B cell (primary cell): ENCODE measurements at regions not wholly inside any gene's neighbourhood (a gene's known extent, or its start where the extent isn't known, plus 50 kb on each side); places are given as distances from the start of the nearest gene placed in this dataset.

ENCODE experiments used
- EZH2 ChIP-seq: IDR thresholded peaks from 2 replicates; pipeline ENCODE4 v1.6.1; 2012; ENCODE audit warnings: borderline replicate concordance, low read depth, mild to moderate bottlenecking, moderate library complexity, low read length; ENCODE audit not compliant: insufficient read depth, poor library complexity, severe bottlenecking
- TF ChIP-seq, protein P1 (sequence below): fragments of 200-600 bp; IDR thresholded peaks from one replicate; pipeline ENCODE4 v1.8.0; 2022; ENCODE audit warnings: antibody characterized with exemption, mild to moderate bottlenecking

DNA sequence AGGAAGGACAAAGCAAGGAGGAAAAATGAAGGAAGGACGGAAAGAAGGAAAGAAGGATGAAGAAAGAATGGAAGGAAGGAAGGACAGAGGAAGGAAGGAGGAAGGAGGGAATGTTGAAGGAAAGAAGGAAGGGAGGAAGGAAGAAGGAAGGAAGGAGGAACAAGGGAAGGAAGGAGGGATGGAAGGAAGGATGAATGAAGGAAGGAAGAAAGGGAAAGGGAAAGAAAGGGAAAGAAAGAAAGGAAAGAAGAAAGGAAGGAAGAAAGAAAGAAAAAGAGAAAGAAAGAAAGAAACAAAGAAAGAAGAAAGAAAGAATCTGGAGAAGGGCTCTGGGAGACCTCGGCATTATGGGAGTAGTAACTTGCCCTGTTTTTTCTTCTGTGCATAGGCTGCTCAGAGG lies 70.8 kb upstream of the SHISA3 start:
- TF ChIP-seq, protein P1, sequence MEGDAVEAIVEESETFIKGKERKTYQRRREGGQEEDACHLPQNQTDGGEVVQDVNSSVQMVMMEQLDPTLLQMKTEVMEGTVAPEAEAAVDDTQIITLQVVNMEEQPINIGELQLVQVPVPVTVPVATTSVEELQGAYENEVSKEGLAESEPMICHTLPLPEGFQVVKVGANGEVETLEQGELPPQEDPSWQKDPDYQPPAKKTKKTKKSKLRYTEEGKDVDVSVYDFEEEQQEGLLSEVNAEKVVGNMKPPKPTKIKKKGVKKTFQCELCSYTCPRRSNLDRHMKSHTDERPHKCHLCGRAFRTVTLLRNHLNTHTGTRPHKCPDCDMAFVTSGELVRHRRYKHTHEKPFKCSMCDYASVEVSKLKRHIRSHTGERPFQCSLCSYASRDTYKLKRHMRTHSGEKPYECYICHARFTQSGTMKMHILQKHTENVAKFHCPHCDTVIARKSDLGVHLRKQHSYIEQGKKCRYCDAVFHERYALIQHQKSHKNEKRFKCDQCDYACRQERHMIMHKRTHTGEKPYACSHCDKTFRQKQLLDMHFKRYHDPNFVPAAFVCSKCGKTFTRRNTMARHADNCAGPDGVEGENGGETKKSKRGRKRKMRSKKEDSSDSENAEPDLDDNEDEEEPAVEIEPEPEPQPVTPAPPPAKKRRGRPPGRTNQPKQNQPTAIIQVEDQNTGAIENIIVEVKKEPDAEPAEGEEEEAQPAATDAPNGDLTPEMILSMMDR, result no peak
- TF ChIP-seq EZH2, result no peak
